Testis (tissue), 2 donors: ENCODE measurements at regions not wholly inside any gene's neighbourhood (a gene's known extent, or its start where the extent isn't known, plus 50 kb on each side); places are given as distances from the start of the nearest gene placed in this dataset.

ENCODE experiments used
- DNase-seq: peaks from one replicate; pipeline ENCODE4 v3.0.0-alpha.2; 2019
- H3K27ac ChIP-seq, 2 donors: fragments of 200-600 bp; sonication (generic); one replicate each; pipeline ENCODE4 v1.5.1; 2019
- H3K27me3 ChIP-seq: fragments of 200-600 bp; sonication (generic); one replicate; pipeline ENCODE4 v1.5.1; 2019
- H3K36me3 ChIP-seq: fragments of 200-600 bp; sonication (generic); one replicate; pipeline ENCODE4 v1.5.1; 2017; ENCODE audit warnings: low read depth; ENCODE audit errors: missing control alignments
- H3K4me1 ChIP-seq: fragments of 200-600 bp; sonication (generic); one replicate; pipeline ENCODE4 v1.5.1; 2019
- H3K4me3 ChIP-seq, 2 donors: fragments of 200-600 bp; sonication (generic); one replicate each; pipeline ENCODE4 v1.5.1; 2017 to 2019
- H3K9me3 ChIP-seq: fragments of 200-600 bp; sonication (generic); one replicate; pipeline ENCODE4 v1.5.1; 2017
- CTCF ChIP-seq, 3 experiments: fragments of 450-650 bp in 2 of 3; fragments of 200-600 bp in 1 of 3; sonication (generic) in 1 of 3; IDR thresholded peaks; one replicate each; pipeline ENCODE4 v1.5.1; 2016 to 2019; ENCODE audit warnings: antibody characterized with exemption in 3 of 3, mild to moderate bottlenecking in 2 of 3, moderate library complexity in 1 of 3
- POLR2A ChIP-seq: fragments of 450-650 bp; IDR thresholded peaks from one replicate; pipeline ENCODE4 v1.6.1; 2017; ENCODE audit warnings: antibody characterized with exemption, mild to moderate bottlenecking, moderate library complexity
- WGBS, 2 donors: methylation state at CpG; one replicate each; pipeline ENCODE4 v1.1.5; 2018; 5-methylcytosine and 5-hydroxymethylcytosine counted together
- intact Hi-C: fragments of 100-400 bp; cut with DNase I; formaldehyde crosslinking; loops from one replicate; pipeline ENCODE4 v1.15.1; 2023; ENCODE audit warnings: low total_unique reads

DNA sequence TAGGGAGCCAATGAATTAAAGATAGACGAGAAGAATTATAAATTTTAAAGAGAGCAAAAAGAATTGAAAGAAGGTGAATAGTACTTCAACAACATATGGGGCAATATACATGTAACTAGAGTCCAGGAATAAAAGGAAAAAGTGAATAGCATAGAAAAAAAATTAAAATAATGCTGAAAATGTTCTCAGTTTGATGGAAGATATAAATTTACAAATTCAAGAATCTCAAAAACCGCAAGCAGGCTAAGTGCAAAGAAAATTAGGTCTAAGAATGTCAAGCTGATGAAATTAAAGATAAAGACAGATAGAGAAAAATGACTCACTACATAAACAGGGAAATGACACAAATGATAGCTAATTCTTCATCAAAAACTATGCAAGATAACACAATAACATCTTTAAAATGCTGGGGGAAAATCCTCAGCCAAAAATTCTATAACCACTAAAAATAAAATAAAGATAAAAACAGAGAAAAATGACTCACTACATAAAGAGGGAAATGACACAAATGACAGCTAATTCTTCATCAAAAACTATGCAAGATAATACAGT lies 326.3 kb downstream of the TBX15 start:
- TF ChIP-seq POLR2A (no peak), CTCF (IDR thresholded peaks at IDR 0.05) (no peak)
- Histone ChIP-seq H3K36me3 (no peaks in the 10 kb centered on the region), H3K27me3 (no peaks in the 10 kb centered on the region), H3K4me1 (no peaks in the 10 kb centered on the region), H3K9me3 (no peaks in the 10 kb centered on the region), H3K4me3 (no peak overlapping the region), H3K27ac (no peak overlapping the region)
- DNase-seq: no peak
- intact Hi-C loops: no loop called here
- 83 to 87% methylated on average over 2 of the region's 2 CpGs for WGBS, 2 donors

GRCh38 chr1:118660769-118661168 lies 327.4 kb downstream of the TBX15 start:
- no peak overlapping the region for H3K27ac ChIP-seq
- 38 to 44% methylated on average over 1 of the region's 1 CpG for WGBS, 2 donors
- intact Hi-C loops: no loop called here
- DNase-seq: no peak
- H3K36me3 ChIP-seq: no peaks in the 10 kb centered on the region
- H3K27me3 ChIP-seq: no peaks in the 10 kb centered on the region
- H3K9me3 ChIP-seq: no peaks in the 10 kb centered on the region
- TF ChIP-seq POLR2A: no peak
- TF ChIP-seq CTCF (IDR thresholded peaks at IDR 0.05): no peak
- H3K4me3 ChIP-seq: no peak overlapping the region
- H3K4me1 ChIP-seq: no peaks in the 10 kb centered on the region

GRCh38 chr1:118659646-118660045 lies 328.5 kb downstream of the TBX15 start:
- intact Hi-C loops: no loop called here
- TF ChIP-seq POLR2A (no peak), CTCF (IDR thresholded peaks at IDR 0.05) (no peak)
- no peaks in the 10 kb centered on the region for H3K9me3 ChIP-seq
- WGBS, 2 donors: 64 to 66% methylated on average over 3 of the region's 3 CpGs
- no peaks in the 10 kb centered on the region for H3K4me1 ChIP-seq
- H3K36me3 ChIP-seq: no peaks in the 10 kb centered on the region
- no peak for DNase-seq
- no peak overlapping the region for H3K4me3 ChIP-seq
- no peaks in the 10 kb centered on the region for H3K27me3 ChIP-seq
- no peak overlapping the region for H3K27ac ChIP-seq

GRCh38 chr1:118650107-118650807 lies 337.9 kb downstream of the TBX15 start:
- Histone ChIP-seq H3K9me3 (no peaks in the 10 kb centered on the region), H3K36me3 (no peaks in the 10 kb centered on the region), H3K27ac (no peak overlapping the region), H3K27me3 (no peaks in the 10 kb centered on the region), H3K4me3 (no peak overlapping the region), H3K4me1 (no peaks in the 10 kb centered on the region)
- DNase-seq: no peak
- TF ChIP-seq POLR2A (no peak), CTCF (IDR thresholded peaks at IDR 0.05) (no peak)
- intact Hi-C loops: no loop called here
- 25 to 27% methylated on average over 7 of the region's 7 CpGs for WGBS, 2 donors
